RWPE1 (cell line): ENCODE measurements at regions not wholly inside any gene's neighbourhood (a gene's known extent, or its start where the extent isn't known, plus 50 kb on each side); places are given as distances from the start of the nearest gene placed in this dataset.

ENCODE experiments used
- CTCF ChIA-PET: fragments of 350-600 bp; sonication (Branson Sonifier 250); formaldehyde crosslinking; extraction: SDS; loops from one replicate; lab custom pipeline; 2021; lab: Yijun Ruan, JAX
- POLR2A ChIA-PET: fragments of 400-600 bp; formaldehyde crosslinking; extraction: SDS; loops from one replicate; lab custom pipeline; 2020; ENCODE audit warnings: antibody characterized with exemption; ENCODE audit not compliant: low non-redundant PET; lab: Yijun Ruan, JAX
- DNase-seq: peaks from one replicate; pipeline ENCODE4 v3.0.0; 2012; ENCODE audit warnings: low spot score
- H3K27ac ChIP-seq: fragments of 450-650 bp; 2 replicates; pipeline ENCODE4 v1.5.1; 2017
- CTCF ChIP-seq: fragments of 450-650 bp; conservative IDR thresholded peaks from 2 replicates; pipeline ENCODE4 v1.5.1; 2017; ENCODE audit warnings: low read depth, mild to moderate bottlenecking

DNA sequence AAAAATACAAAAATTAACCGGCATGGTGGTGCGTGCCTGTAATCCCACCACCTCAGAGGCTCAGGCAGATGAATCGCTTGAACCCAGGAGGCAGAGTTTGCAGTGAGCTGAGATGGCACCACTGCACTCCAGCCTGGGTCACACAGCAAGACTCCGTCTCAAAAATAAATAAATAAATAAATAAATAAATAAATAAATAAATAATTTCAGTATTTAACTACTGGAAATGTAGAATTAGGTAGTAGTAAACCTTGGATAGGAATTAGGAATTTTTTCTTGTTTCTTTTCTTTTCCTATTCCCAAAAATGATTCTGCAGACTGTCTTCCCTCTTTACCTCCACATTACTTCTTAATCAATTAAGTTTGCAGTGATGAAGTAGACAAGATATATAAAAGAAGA, 103.2 kb downstream of the PLK2 start:
- no peak overlapping the region for H3K27ac ChIP-seq
- ChIA-PET CTCF (no interaction called here), POLR2A (no interaction called here)
- DNase-seq, result no peak
- no peak for TF ChIP-seq CTCF

DNA sequence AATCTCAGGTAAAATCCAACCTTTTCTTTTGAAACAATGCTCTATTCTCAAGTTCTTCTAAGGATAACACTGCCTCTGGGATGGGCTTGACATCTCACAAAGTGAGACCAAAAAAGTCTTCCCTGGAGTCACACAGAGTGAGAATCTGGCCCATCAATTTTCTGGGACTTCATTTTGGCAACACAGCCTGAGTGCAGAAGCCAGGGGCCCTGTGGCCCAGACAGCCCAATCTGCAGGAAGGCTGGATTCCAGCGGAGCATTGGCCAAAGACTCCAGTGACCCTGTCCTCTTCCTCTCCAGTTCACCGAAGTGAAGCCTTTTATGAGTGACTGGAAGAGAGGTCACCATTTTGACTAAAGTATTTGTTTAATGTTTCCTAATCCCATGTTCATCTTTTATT, 105.1 kb downstream of the PLK2 start:
- ChIA-PET CTCF (interaction anchor here (1.2 kb wide), 1 partner anchor 13 kb away, joined by 4 read pairs; no protein-coding TSS in a partner anchor), POLR2A (no interaction called here)
- no peak for TF ChIP-seq CTCF
- DNase-seq, result no peak
- H3K27ac ChIP-seq, result no peak overlapping the region

GRCh38 chr5:58353992-58354391, 105.9 kb downstream of the PLK2 start:
- DNase-seq, result no peak
- H3K27ac ChIP-seq, result no peak overlapping the region
- CTCF ChIA-PET, result interaction anchor here (1.2 kb wide), 1 partner anchor 12 kb away, joined by 4 read pairs; no protein-coding TSS in a partner anchor
- TF ChIP-seq CTCF, result no peak
- POLR2A ChIA-PET, result no interaction called here

GRCh38 chr5:58351190-58351589, 108.7 kb downstream of the PLK2 start:
- CTCF ChIA-PET, result no interaction called here
- DNase-seq, result no peak
- POLR2A ChIA-PET, result no interaction called here
- no peak overlapping the region for H3K27ac ChIP-seq
- no peak for TF ChIP-seq CTCF

DNA sequence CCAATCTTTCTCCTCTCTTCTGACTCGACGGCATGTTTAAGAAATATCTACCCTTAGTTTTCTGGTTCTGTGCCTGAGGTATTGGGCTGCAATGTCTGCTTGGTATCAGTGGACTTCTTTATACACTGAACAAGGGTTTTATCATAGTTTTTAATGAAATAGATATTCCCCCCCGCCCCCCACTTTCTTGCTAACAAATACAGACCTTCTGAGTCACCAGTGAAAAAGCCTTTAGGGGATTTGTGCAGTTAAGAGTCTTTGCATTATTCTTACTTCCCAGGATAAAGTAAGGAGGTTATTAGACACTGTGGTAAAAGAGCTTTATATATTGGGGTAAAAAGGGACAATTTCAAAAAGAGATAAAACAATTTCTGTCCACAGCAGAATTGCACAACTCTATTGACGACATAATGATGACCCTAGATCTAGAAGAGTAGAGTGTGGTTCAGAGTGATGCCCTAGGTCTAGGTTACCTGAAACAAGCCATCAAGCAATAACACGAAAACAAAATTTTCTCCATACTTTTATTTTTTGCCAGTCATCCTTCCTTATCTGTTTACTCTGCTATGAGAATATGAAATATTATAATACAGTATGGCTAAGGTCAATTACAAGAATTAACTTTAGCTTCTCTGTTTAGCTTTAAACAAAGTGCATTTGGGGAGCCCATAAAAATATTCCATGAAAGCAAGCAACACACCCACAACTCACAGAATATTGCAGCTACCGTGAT, 110.7 kb downstream of the PLK2 start:
- no peak for DNase-seq
- H3K27ac ChIP-seq, result no peak overlapping the region
- POLR2A ChIA-PET, result no interaction called here
- no peak for TF ChIP-seq CTCF
- CTCF ChIA-PET, result interaction anchor here (0.5 kb wide), 1 partner anchor 438 kb away, joined by 3 read pairs; no protein-coding TSS in a partner anchor

DNA sequence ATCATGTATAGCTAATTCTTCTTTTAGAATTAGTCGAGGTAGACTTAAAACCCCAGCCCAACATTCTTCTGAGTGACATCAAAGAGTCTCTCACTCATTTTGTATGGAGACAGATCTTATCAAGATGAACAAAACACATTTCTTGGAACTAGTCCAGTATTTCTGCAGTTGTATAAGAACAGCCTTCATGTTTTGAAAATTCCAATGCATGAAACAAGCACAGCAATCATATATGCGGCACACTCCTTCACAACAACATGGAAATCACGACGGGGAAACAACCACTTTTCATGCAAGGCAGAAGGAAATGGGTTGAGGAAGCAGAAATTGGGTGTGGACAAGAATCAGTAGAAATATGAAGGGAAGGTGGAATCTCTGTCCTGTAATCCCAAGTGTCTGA, 113.8 kb downstream of the PLK2 start:
- no peak for DNase-seq
- TF ChIP-seq CTCF, result no peak
- POLR2A ChIA-PET, result no interaction called here
- CTCF ChIA-PET, result no interaction called here
- H3K27ac ChIP-seq, result no peak overlapping the region
